Liver (tissue), 8 donors: ENCODE measurements at regions not wholly inside any gene's neighbourhood (a gene's known extent, or its start where the extent isn't known, plus 50 kb on each side); places are given as distances from the start of the nearest gene placed in this dataset.

Experiments
- DNase-seq: peaks from one replicate; pipeline ENCODE4 v3.0.0-alpha.2; 2017; ENCODE audit warnings: low spot score
- H3K27ac ChIP-seq, 2 donors: one replicate each; pipeline ENCODE4 v1.7.0; 2013; ENCODE audit warnings: inconsistent platforms in 2 of 2, low read length in 2 of 2, control low read depth in 1 of 2, low read depth in 1 of 2, mild to moderate bottlenecking in 1 of 2
- H3K27me3 ChIP-seq, 4 donors: one replicate each; pipeline versions ENCODE4 v1.6.1 to v1.7.0; 2013; ENCODE audit warnings: low read length in 3 of 4, inconsistent platforms in 1 of 4, mild to moderate bottlenecking in 1 of 4, moderate library complexity in 1 of 4; ENCODE audit not compliant: control insufficient read depth in 4 of 4, insufficient read depth in 4 of 4
- H3K36me3 ChIP-seq, 4 donors: one replicate each; pipeline versions ENCODE4 v1.6.1 to v1.7.0; 2013; ENCODE audit warnings: low read length in 3 of 4, mild to moderate bottlenecking in 3 of 4, low read depth in 1 of 4, moderate library complexity in 1 of 4; ENCODE audit not compliant: control insufficient read depth in 4 of 4, insufficient read depth in 3 of 4
- H3K4me1 ChIP-seq, 4 donors: one replicate each; pipeline versions ENCODE4 v1.6.1 to v1.7.0; 2013; ENCODE audit warnings: low read length in 3 of 4, mild to moderate bottlenecking in 3 of 4, moderate library complexity in 1 of 4; ENCODE audit not compliant: control insufficient read depth in 4 of 4, insufficient read depth in 4 of 4
- H3K4me3 ChIP-seq, 3 donors: one replicate each; pipeline versions ENCODE4 v1.6.1 to v1.7.0; 2013; ENCODE audit warnings: low read length in 3 of 3, control low read depth in 1 of 3, low read depth in 1 of 3, mild to moderate bottlenecking in 1 of 3
- H3K9ac ChIP-seq, 2 donors: one replicate each; pipeline ENCODE4 v1.7.0; 2013; ENCODE audit warnings: low read length in 2 of 2, mild to moderate bottlenecking in 2 of 2, moderate library complexity in 2 of 2, control low read depth in 1 of 2, low read depth in 1 of 2
- H3K9me3 ChIP-seq, 4 donors: one replicate each; pipeline versions ENCODE4 v1.6.1 to v1.7.0; 2013; ENCODE audit warnings: low read length in 3 of 4; ENCODE audit not compliant: control insufficient read depth in 4 of 4
- ATF3 ChIP-seq: IDR thresholded peaks from 2 replicates; pipeline ENCODE4 v1.6.1; 2016; ENCODE audit warnings: antibody characterized with exemption
- EGR1 ChIP-seq, 2 donors: IDR thresholded peaks; 2 replicates each; pipeline ENCODE4 v1.6.1; 2016 to 2018; ENCODE audit warnings: antibody characterized with exemption in 2 of 2, low read depth in 2 of 2
- FOXA1 ChIP-seq: IDR thresholded peaks from 2 replicates; pipeline ENCODE4 v1.6.1; 2016; ENCODE audit warnings: antibody characterized with exemption
- FOXA2 ChIP-seq: IDR thresholded peaks from 2 replicates; pipeline ENCODE4 v1.6.1; 2016; ENCODE audit warnings: antibody characterized with exemption
- GABPA ChIP-seq, 2 donors: IDR thresholded peaks in 1 of 2; conservative IDR thresholded peaks in 1 of 2; 2 replicates each; pipeline ENCODE4 v1.6.1; 2016; ENCODE audit warnings: antibody characterized with exemption in 2 of 2, mild to moderate bottlenecking in 1 of 2, moderate library complexity in 1 of 2
- HNF4A ChIP-seq, 2 donors: conservative IDR thresholded peaks; 2 replicates each; pipeline ENCODE4 v1.6.1; 2016; ENCODE audit warnings: antibody characterized with exemption in 2 of 2, mild to moderate bottlenecking in 2 of 2
- HNF4G ChIP-seq: IDR thresholded peaks from 2 replicates; pipeline ENCODE4 v1.6.1; 2016; ENCODE audit warnings: antibody characterized with exemption
- JUND ChIP-seq, 2 donors: IDR thresholded peaks; 2 replicates each; pipeline ENCODE4 v1.6.1; 2016; ENCODE audit warnings: antibody characterized with exemption in 2 of 2
- RAD21 ChIP-seq, 2 donors: IDR thresholded peaks; 2 replicates each; pipeline ENCODE4 v1.6.1; 2016; ENCODE audit warnings: antibody characterized with exemption in 2 of 2, mild to moderate bottlenecking in 2 of 2
- REST ChIP-seq: IDR thresholded peaks from 2 replicates; pipeline ENCODE4 v1.6.1; 2016; ENCODE audit warnings: antibody characterized with exemption, mild to moderate bottlenecking
- RXRA ChIP-seq, 2 donors: IDR thresholded peaks; 2 replicates each; pipeline ENCODE4 v1.6.1; 2017 to 2018; ENCODE audit warnings: antibody characterized with exemption in 2 of 2, mild to moderate bottlenecking in 1 of 2
- SP1 ChIP-seq: IDR thresholded peaks from 2 replicates; pipeline ENCODE4 v1.6.1; 2018; ENCODE audit warnings: antibody characterized with exemption, mild to moderate bottlenecking
- TAF1 ChIP-seq: conservative IDR thresholded peaks from 2 replicates; pipeline ENCODE4 v1.6.1; 2016; ENCODE audit warnings: antibody characterized with exemption, mild to moderate bottlenecking
- YY1 ChIP-seq: IDR thresholded peaks from 2 replicates; pipeline ENCODE4 v1.6.1; 2016; ENCODE audit warnings: antibody characterized with exemption, mild to moderate bottlenecking
- WGBS: extraction: QIAGEN DNeasy Blood & Tissue Kit; methylation state at CpG from one replicate; pipeline ENCODE4 v1.1.7; 2013; 5-methylcytosine and 5-hydroxymethylcytosine counted together
- TF ChIP-seq, protein P1 (sequence below): fragments of 150-350 bp; IDR thresholded peaks from 2 replicates; pipeline ENCODE4 v1.5.1; 2017; ENCODE audit warnings: improper control_type of control experiment, low read depth, low read length; ENCODE audit not compliant: missing input control
- TF ChIP-seq, protein P2 (sequence below): IDR thresholded peaks from 2 replicates; pipeline ENCODE4 v1.6.1; 2016; ENCODE audit warnings: antibody characterized with exemption
- donor health status: healthy.
- donor health status: healthy.
- donor health status: healthy.
- donor health status: healthy.
- donor health status: healthy.

GRCh38 chr4:173899813-173900212 lies 369.8 kb upstream of the HAND2 start:
- no peak for DNase-seq

GRCh38 chr4:173891072-173891471 lies 361.0 kb upstream of the HAND2 start:
- Histone ChIP-seq H3K4me1 (no peaks in the 10 kb centered on the region), H3K27ac (no peak overlapping the region), H3K4me3 (no peak overlapping the region), H3K9ac (no peak overlapping the region), H3K36me3 (no peaks in the 10 kb centered on the region), H3K27me3 (no peaks in the 10 kb centered on the region), H3K9me3 (no peaks in the 10 kb centered on the region)
- TF ChIP-seq, protein P1, sequence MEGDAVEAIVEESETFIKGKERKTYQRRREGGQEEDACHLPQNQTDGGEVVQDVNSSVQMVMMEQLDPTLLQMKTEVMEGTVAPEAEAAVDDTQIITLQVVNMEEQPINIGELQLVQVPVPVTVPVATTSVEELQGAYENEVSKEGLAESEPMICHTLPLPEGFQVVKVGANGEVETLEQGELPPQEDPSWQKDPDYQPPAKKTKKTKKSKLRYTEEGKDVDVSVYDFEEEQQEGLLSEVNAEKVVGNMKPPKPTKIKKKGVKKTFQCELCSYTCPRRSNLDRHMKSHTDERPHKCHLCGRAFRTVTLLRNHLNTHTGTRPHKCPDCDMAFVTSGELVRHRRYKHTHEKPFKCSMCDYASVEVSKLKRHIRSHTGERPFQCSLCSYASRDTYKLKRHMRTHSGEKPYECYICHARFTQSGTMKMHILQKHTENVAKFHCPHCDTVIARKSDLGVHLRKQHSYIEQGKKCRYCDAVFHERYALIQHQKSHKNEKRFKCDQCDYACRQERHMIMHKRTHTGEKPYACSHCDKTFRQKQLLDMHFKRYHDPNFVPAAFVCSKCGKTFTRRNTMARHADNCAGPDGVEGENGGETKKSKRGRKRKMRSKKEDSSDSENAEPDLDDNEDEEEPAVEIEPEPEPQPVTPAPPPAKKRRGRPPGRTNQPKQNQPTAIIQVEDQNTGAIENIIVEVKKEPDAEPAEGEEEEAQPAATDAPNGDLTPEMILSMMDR: no peak
- TF ChIP-seq REST (no peak), HNF4A (conservative IDR thresholded peaks at IDR 0.05) (no peak), ATF3 (no peak), YY1 (no peak), TAF1 (no peak), RAD21 (IDR thresholded peaks at IDR 0.05) (no peak), HNF4G (no peak), GABPA (IDR thresholded peaks at IDR 0.05 in 1 of 2, conservative IDR thresholded peaks at IDR 0.05 in 1 of 2) (no peak)
- TF ChIP-seq, protein P2, sequence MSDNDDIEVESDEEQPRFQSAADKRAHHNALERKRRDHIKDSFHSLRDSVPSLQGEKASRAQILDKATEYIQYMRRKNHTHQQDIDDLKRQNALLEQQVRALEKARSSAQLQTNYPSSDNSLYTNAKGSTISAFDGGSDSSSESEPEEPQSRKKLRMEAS: no peak
- DNase-seq: no peak
- 82% methylated on average over 3 of the region's 3 CpGs for WGBS

More at GRCh38 chr4:173899813-173900212, 369.8 kb upstream of the HAND2 start:
- no peak overlapping the region for H3K27ac ChIP-seq
- H3K36me3 ChIP-seq: no peaks in the 10 kb centered on the region
- no peaks in the 10 kb centered on the region for H3K9me3 ChIP-seq
- H3K4me3 ChIP-seq: no peak overlapping the region
- no peaks in the 10 kb centered on the region for H3K27me3 ChIP-seq
- TF ChIP-seq EGR1 (IDR thresholded peaks at IDR 0.05; ENCODE audit: low read depth in 2 of 2) (no peak), GABPA (IDR thresholded peaks at IDR 0.05 in 1 of 2, conservative IDR thresholded peaks at IDR 0.05 in 1 of 2) (no peak), SP1 (no peak), JUND (IDR thresholded peaks at IDR 0.05) (no peak), FOXA2 (no peak), TAF1 (no peak), FOXA1 (no peak), RAD21 (IDR thresholded peaks at IDR 0.05) (no peak), REST (no peak), HNF4G (no peak), RXRA (IDR thresholded peaks at IDR 0.05) (no peak), ATF3 (no peak)
- no peak overlapping the region for H3K9ac ChIP-seq
- 92% methylated on average over 2 of the region's 2 CpGs for WGBS
- H3K4me1 ChIP-seq: no peaks in the 10 kb centered on the region
